ENCODE measurements at regions not wholly inside any gene's neighbourhood (a gene's known extent, or its start where the extent isn't known, plus 50 kb on each side); places are given as distances from the start of the nearest gene placed in this dataset.
A peak's percentile ranks its signal among the peaks of the same experiment; 100 is the strongest.

GRCh38 chr10:85547460-85548023 is 819.1 kb downstream of the GRID1 start:
- 87% methylated on average over 1 of the region's 1 CpG for WGBS
- TF ChIP-seq POLR2AphosphoS5 (IDR thresholded peaks at IDR 0.05) (no peak), EP300 (IDR thresholded peaks at IDR 0.05) (no peak), POLR2A (IDR thresholded peaks at IDR 0.05; ENCODE audit: low read depth) (no peak)
- TF ChIP-seq, protein P1, sequence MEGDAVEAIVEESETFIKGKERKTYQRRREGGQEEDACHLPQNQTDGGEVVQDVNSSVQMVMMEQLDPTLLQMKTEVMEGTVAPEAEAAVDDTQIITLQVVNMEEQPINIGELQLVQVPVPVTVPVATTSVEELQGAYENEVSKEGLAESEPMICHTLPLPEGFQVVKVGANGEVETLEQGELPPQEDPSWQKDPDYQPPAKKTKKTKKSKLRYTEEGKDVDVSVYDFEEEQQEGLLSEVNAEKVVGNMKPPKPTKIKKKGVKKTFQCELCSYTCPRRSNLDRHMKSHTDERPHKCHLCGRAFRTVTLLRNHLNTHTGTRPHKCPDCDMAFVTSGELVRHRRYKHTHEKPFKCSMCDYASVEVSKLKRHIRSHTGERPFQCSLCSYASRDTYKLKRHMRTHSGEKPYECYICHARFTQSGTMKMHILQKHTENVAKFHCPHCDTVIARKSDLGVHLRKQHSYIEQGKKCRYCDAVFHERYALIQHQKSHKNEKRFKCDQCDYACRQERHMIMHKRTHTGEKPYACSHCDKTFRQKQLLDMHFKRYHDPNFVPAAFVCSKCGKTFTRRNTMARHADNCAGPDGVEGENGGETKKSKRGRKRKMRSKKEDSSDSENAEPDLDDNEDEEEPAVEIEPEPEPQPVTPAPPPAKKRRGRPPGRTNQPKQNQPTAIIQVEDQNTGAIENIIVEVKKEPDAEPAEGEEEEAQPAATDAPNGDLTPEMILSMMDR (IDR thresholded peaks at IDR 0.05) = no peak
- no peaks in the 10 kb centered on the region for H3K4me1 ChIP-seq

DNA sequence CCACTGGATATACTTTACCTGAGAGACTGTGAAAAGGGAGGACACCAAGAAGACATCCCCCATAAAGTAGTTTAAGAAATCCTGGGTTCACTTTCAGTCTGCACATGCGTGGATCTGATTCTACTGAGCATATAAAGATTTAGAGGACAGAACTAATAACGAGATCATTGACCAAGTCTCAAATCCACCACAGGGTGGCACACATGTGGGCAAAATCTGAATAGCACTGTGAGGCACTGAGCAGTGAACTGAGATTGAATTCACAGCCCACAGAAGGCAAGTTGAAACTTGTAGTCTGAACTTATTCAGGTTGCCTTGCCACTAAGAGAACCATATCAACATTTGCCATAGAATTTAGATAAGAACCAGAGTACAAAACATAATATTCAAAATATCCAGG is 818.6 kb downstream of the GRID1 start:
- Histone ChIP-seq H3K9me3 (no peaks in the 10 kb centered on the region), H3K27me3 (no peaks in the 10 kb centered on the region), H3K27ac (replicated peaks in 1 of 4) (no peak overlapping the region), H3K36me3 (no peaks in the 10 kb centered on the region), H3K4me3 (no peak overlapping the region), H3K4me1 (no peaks in the 10 kb centered on the region)
- no peak for DNase-seq (ENCODE audit: extremely low spot score)
- 25% methylated on average over 2 of the region's 2 CpGs for WGBS
- TF ChIP-seq EP300 (IDR thresholded peaks at IDR 0.05) = no peak
- TF ChIP-seq, protein P1 (IDR thresholded peaks at IDR 0.05) = peak in 1 of 3 experiments; percentile 22
- intact Hi-C loops (cut with DNase I) = no loop called here

More at GRCh38 chr10:85547460-85548023, 819.1 kb downstream of the GRID1 start:
- intact Hi-C loops (cut with DNase I) = no loop called here
- Histone ChIP-seq H3K27ac (replicated peaks in 1 of 4) (no peak overlapping the region), H3K9me3 (no peaks in the 10 kb centered on the region), H3K36me3 (no peaks in the 10 kb centered on the region), H3K27me3 (no peaks in the 10 kb centered on the region), H3K4me3 (no peak overlapping the region)
- DNase-seq (ENCODE audit: extremely low spot score) = no peak

Small RNA genes lying in the stretch of these regions (small RNA-seq; reads per million reads assigned to genes)
- 0 reads per million in 3 donors for gene RNU6-325P
